Stimulated activated naive CD4-positive, alpha-beta T cell (primary cell): ENCODE measurements at regions not wholly inside any gene's neighbourhood (a gene's known extent, or its start where the extent isn't known, plus 50 kb on each side); places are given as distances from the start of the nearest gene placed in this dataset.
"Not testable (repeated sequence)": the region's sequence is repeated elsewhere in the genome, so short reads cannot be mapped to it uniquely, and the experiment has no call there.

Experiments used
- DNase-seq, 6 experiments: peaks; one replicate each; lab custom pipeline; 2025; lab: John Stamatoyannopoulos, UW

DNA sequence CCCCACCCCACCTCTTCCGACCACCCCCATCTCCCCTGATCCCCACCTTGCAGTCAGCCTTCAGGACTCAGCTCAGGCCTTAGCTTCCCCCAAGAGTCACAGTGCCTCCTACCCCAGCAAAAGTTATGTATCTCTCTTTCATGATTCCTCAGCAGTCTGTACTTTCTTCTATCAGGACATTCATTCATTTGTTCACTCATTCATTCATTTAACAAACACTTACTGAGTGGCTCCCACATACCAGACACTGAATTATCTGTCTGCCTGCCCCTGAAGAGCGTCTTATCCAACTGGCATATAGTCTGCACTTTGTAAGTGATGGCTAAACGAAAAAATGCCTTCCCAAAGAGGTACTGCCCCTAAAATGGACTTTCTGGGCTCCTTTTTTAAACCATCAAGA is 114.4 kb upstream of the SLC35F3 start:
- no peak for DNase-seq

GRCh38 chr1:233790662-233791371 is 113.7 kb upstream of the SLC35F3 start:
- DNase-seq: peak in 3 of 6 experiments; percentile 3 to 42 (median 8)

- no peak for DNase-seq
Measured at GRCh38 chr1:233791372-233791703, 113.1 kb upstream of the SLC35F3 start.

DNA sequence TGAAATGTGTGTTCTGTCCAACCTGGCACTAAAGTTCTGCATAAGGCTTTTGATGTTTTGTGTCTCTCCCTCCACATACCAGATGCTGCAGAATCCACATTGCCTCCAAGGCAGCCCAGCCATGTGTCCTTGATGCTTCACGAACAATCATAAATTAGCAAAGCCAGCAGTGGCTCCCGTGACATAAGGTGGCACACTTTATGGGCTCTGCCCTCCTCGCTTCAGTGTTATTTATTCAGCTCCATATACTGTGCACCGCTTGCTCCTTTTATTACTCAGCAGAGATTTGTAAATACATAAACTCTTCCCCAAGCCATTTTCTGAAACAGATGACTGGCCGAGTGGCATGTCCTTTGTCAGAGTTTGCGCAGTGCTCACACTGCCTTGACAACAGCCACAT is 112.8 kb upstream of the SLC35F3 start:
- DNase-seq: no peak

DNA sequence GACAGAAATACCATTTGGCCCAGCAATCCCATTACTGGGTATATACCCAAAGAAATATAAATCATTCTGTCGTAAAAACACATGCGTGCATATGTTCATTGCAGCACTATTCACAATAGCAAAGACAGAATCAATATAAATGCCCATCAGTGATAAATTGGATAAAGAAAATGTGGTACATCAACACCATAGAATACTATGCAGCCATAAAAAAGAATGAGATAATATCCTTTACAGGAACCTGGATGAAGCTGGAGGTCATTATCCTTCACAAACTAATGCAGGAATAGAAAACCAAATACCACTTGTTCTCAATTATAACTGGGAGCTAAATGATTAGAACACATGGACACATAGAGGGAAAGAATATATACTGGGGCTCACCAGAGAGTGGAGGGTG is 109.6 kb upstream of the SLC35F3 start:
- DNase-seq: no peak

DNA sequence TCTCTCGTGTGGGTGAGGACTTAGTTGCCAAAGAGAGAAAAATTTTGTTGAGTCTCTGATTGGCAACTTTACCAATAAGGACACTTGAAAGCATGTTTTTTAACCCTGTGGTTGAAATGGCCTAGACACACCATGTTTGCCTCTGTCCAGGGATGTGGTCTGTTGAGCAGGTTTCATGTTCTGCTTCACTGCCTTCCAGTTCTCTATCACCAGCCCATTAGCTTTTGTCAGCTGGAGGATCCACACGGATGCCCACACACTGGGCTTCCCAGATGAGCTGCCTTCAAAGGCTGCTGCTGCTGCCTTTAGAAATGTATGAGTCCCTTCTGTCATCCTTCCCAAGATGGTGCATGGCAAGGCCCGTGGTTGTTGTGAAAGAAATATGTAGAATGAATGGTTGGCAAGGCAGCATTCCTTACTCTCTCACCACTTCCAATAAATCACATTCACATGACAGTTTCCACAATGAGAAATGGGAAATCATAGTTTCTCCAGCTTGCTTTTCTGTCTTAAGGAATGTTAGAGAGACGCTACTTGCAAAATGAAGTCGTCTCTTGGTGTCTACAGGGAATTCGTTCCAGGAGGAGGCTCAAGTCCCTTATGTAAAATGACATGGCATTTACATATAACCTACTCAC is 108.2 kb upstream of the SLC35F3 start:
- DNase-seq: no peak

DNA sequence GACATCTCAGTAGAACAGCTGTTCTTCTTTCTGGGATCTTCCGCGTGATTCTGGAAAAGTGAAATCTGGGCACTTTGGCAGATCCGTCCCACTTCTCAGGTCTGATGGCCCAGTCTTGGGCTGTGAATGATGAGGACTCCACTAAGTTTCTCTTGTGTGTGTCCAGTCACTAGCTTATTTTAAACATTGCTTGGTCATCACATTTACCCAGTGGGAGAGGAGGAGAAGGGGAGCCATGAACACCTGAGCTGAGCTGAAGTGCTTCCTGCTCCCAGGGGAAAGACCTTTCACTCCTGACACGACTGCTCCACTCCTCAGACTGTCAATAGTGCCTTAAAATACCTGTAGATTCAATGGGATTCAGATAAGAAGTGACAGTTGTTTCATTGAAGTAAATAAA is 101.9 kb upstream of the SLC35F3 start:
- no peak for DNase-seq

- no peak for DNase-seq
Measured at GRCh38 chr1:233805786-233806185, 98.7 kb upstream of the SLC35F3 start.

GRCh38 chr1:233815357-233815756 is 89.1 kb upstream of the SLC35F3 start:
- no peak for DNase-seq

DNA sequence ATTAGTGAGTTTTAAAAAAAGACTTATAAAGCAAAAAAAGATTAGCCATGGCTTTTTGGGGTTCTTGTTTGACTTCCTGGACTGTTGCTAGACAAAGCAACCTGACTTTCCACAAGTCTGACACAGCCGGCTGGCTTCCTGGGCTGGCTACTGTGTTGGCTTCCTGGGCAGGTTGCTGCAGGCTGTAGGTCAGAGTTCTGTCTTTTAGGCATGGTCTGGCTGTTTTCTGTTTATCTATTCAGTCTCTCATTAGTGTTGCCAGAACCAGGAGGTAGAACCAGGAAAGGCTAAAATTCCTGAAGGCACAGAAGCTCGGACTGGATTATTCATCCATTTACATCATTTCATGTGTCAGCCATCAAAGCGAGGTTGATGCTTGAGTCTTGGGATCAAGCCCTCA is 88.6 kb upstream of the SLC35F3 start:
- no peak for DNase-seq

DNA sequence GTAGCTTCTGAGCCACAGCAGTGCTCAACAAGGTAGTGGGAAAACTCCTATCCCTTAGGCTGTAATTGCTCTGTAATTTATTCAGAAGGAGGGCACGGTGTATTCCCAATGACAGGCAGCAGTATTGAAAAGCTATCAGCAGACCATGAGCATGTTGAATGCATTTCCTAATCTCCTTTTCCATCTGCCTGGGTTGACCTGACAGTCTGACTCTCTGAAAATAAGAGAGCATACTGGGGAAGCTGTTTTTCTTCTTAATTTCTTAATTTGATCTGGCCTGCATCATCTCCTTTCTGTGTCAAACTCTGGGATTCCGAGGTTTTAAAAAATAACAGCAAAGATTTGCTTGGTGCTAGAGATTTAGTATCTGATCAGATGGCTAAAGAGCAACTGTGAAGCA is 88.1 kb upstream of the SLC35F3 start:
- DNase-seq: no peak

DNA sequence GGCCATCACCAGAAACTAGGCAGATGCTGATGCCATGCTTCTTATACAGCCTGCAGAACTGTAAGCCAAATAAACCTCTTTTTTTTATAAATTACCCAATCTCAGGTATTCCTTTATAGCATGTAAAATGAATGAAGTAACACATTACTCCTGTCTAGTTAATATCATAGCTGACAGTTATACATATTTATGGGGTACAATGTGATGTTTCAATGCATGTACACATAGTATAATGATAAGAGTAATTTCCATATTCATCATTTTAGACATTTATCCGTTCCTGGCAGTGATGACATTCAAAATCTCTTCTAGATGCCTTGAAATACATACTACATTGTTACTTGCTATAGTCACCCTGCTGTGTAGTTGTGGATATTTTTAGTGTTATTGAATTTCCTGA is 85.4 kb upstream of the SLC35F3 start:
- DNase-seq: no peak

DNA sequence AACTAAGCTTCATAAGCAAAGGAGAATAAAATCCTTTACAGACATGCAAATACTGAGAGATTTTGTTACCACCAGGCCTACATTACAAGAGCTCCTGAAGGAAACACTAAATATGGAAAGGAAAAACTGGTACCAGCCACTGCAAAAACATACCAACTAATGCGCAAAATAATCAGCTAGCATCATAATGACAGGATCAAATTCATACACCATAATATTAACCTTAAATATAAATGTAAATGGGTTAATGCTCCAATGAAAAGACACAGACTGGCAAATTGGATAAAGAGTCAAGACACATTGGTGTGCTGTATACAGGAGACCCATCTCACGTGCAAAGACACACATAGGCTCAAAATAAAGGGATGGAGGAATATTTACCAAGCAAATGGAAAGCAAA is 80.3 kb upstream of the SLC35F3 start:
- DNase-seq: not testable (repeated sequence)

DNA sequence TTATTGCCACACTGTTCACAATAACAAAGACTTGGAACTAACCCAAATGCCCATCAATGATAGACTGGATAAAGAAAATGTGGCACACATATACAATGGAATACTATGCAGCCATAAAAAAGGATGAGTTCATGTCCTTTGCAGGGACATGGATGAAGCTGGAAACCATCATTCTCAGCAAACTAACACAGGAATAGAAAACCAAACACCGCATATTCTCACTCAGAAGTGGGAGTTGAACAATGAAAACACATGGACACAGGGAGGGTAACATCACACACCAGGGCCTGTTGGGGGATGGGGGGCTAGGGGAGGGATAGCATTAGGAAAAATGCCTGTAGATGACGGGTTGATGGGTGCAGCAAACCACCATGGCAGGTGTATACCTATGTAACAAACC is 76.5 kb upstream of the SLC35F3 start:
- DNase-seq: not testable (repeated sequence)

GRCh38 chr1:233828480-233828879 is 76.0 kb upstream of the SLC35F3 start:
- no peak for DNase-seq

- DNase-seq: no peak
Measured at GRCh38 chr1:233834609-233835008, 69.9 kb upstream of the SLC35F3 start.

GRCh38 chr1:233838207-233838606 is 66.3 kb upstream of the SLC35F3 start:
- DNase-seq: not testable (repeated sequence)

- no peak for DNase-seq
Measured at GRCh38 chr1:233843525-233844204, 60.8 kb upstream of the SLC35F3 start.

DNA sequence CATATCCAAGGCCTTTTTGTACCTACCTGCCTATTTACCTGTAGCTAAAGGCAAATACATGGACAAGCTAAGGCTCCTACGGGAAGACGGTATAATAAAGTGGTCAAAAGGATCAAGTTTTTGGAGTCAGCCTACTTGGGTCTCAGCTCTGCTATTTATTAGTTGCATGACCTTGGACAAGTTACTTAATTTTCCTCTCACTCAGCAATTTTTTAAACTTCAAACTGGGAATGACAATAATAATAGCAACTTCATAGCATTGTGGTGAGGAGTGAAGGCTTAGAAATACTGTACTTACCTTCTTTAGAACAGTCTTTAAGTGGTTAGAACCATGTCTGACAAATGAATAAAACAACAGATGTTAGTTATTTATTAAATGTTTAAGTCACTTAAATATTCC is 60.2 kb upstream of the SLC35F3 start:
- DNase-seq: no peak

DNA sequence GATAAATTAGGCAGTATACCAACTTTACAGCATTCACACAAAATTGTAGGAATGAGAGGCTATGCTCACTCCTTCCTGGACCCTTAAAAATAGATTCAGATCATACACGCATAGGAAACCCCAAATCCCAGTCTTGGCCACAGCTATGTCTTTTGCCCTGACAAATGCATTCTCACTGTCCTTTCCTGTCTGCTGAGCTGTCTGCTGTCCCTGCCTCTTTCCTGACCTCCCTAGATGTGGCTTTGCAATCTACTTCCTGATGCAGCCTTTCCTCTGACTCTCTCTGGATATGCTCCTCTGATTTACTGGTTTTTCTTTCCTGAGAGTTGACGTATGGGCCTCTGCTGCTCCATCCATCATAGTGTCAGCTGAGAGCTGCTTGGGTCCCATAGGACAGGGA is 59.8 kb upstream of the SLC35F3 start:
- DNase-seq: no peak
